HL-60 (cell line): ENCODE measurements at regions not wholly inside any gene's neighbourhood (a gene's known extent, or its start where the extent isn't known, plus 50 kb on each side); places are given as distances from the start of the nearest gene placed in this dataset.

Source experiments
- DNase-seq, 2 experiments: peaks; one replicate each; pipeline ENCODE4 v3.0.0-alpha.2; 2010 to 2020; ENCODE audit warnings: low read depth in 1 of 2, low spot score in 1 of 2
- H3K27ac ChIP-seq: fragments of 250-450 bp; sonication (Bioruptor Pico); replicated peaks from 2 replicates; pipeline ENCODE4 v1.5.1; 2020; ENCODE audit warnings: mild to moderate bottlenecking, moderate library complexity
- H3K27me3 ChIP-seq: fragments of 250-450 bp; sonication (Bioruptor Pico); 2 replicates; pipeline ENCODE4 v1.5.1; 2021; ENCODE audit warnings: mild to moderate bottlenecking, moderate library complexity; ENCODE audit not compliant: insufficient read depth, poor library complexity, severe bottlenecking
- H3K4me3 ChIP-seq: replicated peaks from 2 replicates; pipeline ENCODE4 v1.5.1; 2011; ENCODE audit warnings: mild to moderate bottlenecking, control low read depth, low read length; ENCODE audit not compliant: insufficient read depth
- CTCF ChIP-seq: IDR thresholded peaks from one replicate; pipeline ENCODE4 v1.5.1; 2011; ENCODE audit warnings: low read length, control low read depth, inconsistent platforms; ENCODE audit not compliant: insufficient read depth
- GABPA ChIP-seq: IDR thresholded peaks from 2 replicates; pipeline ENCODE4 v1.6.1; 2012; ENCODE audit warnings: low read depth
- POLR2AphosphoS5 ChIP-seq: IDR thresholded peaks from 2 replicates; pipeline ENCODE4 v1.6.1; 2012; ENCODE audit warnings: low read depth
- SPI1 ChIP-seq: IDR thresholded peaks from 2 replicates; pipeline ENCODE4 v1.6.1; 2012; ENCODE audit warnings: low read depth, mild to moderate bottlenecking, borderline replicate concordance
- TF ChIP-seq, protein P1 (sequence below): IDR thresholded peaks from 2 replicates; pipeline ENCODE4 v1.6.1; 2012; ENCODE audit warnings: low read depth; ENCODE audit not compliant: insufficient replicate concordance

DNA sequence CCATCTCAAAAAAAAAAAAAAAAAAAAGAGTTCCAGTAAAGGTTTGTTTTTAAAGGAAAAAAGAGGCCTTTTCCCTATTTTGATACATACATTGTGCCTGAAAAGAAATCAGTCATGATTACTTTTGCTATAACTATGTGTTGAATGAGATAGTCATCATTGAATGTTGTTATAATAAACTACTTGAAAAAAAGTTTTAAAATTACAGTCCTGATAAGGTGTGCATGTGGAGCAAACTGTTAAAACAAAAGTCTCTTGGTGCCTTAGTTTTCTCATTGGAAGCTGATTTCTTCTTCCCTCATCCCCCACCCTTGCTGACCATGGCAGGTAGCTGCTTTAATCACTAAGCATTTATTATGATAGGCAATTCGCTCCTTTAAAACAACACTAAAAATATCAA is 172.3 kb upstream of the TBCA start:
- Histone ChIP-seq H3K27me3 (no peaks in the 10 kb centered on the region), H3K4me3 (no peak overlapping the region), H3K27ac (no peak overlapping the region)
- no peak for DNase-seq
- TF ChIP-seq GABPA, result no peak
- TF ChIP-seq, protein P1, sequence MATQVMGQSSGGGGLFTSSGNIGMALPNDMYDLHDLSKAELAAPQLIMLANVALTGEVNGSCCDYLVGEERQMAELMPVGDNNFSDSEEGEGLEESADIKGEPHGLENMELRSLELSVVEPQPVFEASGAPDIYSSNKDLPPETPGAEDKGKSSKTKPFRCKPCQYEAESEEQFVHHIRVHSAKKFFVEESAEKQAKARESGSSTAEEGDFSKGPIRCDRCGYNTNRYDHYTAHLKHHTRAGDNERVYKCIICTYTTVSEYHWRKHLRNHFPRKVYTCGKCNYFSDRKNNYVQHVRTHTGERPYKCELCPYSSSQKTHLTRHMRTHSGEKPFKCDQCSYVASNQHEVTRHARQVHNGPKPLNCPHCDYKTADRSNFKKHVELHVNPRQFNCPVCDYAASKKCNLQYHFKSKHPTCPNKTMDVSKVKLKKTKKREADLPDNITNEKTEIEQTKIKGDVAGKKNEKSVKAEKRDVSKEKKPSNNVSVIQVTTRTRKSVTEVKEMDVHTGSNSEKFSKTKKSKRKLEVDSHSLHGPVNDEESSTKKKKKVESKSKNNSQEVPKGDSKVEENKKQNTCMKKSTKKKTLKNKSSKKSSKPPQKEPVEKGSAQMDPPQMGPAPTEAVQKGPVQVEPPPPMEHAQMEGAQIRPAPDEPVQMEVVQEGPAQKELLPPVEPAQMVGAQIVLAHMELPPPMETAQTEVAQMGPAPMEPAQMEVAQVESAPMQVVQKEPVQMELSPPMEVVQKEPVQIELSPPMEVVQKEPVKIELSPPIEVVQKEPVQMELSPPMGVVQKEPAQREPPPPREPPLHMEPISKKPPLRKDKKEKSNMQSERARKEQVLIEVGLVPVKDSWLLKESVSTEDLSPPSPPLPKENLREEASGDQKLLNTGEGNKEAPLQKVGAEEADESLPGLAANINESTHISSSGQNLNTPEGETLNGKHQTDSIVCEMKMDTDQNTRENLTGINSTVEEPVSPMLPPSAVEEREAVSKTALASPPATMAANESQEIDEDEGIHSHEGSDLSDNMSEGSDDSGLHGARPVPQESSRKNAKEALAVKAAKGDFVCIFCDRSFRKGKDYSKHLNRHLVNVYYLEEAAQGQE, result no peak
- no peak for TF ChIP-seq POLR2AphosphoS5
- TF ChIP-seq CTCF, result no peak
- TF ChIP-seq SPI1, result no peak

- Histone ChIP-seq H3K4me3 (no peak overlapping the region), H3K27me3 (no peaks in the 10 kb centered on the region), H3K27ac (no peak overlapping the region)
- DNase-seq, result no peak
- TF ChIP-seq, protein P1, result no peak
These were observed 170.9 kb upstream of the TBCA start for GRCh38 chr5:77947041-77947428.

DNA sequence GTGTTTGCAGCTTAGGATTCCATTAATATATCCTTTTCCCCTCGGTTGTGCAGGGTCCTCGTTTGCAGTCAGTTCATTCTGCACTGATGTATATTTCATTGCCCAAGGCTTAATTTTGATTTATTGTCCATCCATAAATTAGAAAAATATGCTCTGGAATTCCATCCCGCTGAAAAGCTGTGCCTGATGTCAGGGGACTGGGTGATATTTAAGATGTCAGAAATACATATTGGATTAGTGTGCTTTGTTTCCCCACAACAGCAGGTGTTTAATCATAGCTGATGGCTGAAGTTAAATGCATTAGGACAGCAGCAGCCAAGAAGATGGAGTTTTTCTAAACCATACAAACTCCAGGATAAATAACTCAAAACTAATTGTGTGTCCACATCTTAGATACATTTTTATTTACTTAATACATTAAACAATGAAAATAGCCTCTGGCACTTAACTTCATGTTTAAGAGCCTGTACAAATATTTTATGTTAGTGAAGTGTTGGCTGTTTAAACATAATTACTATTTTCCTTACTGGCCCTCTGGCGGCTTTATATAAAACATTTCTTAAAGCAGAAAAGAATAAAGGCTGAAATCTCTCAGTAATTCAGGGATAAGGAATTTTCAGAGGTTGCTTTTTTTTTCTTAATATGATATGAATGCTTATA is 170.4 kb upstream of the TBCA start:
- TF ChIP-seq, protein P1, result no peak
- TF ChIP-seq POLR2AphosphoS5 (no peak), SPI1 (no peak), CTCF (no peak), GABPA (no peak)

More for the DNA sequence above, 170.4 kb upstream of the TBCA start:
- Histone ChIP-seq H3K27me3 (no peaks in the 10 kb centered on the region), H3K4me3 (no peak overlapping the region), H3K27ac (no peak overlapping the region)
- no peak for DNase-seq
